Testis (tissue), 2 donors: ENCODE measurements at regions not wholly inside any gene's neighbourhood (a gene's known extent, or its start where the extent isn't known, plus 50 kb on each side); places are given as distances from the start of the nearest gene placed in this dataset.

ENCODE experiments used
- DNase-seq: peaks from one replicate; pipeline ENCODE4 v3.0.0-alpha.2; 2019
- H3K27ac ChIP-seq, 2 donors: fragments of 200-600 bp; sonication (generic); one replicate each; pipeline ENCODE4 v1.5.1; 2019
- H3K27me3 ChIP-seq: fragments of 200-600 bp; sonication (generic); one replicate; pipeline ENCODE4 v1.5.1; 2019
- H3K36me3 ChIP-seq: fragments of 200-600 bp; sonication (generic); one replicate; pipeline ENCODE4 v1.5.1; 2017; ENCODE audit warnings: low read depth; ENCODE audit errors: missing control alignments
- H3K4me1 ChIP-seq: fragments of 200-600 bp; sonication (generic); one replicate; pipeline ENCODE4 v1.5.1; 2019
- H3K4me3 ChIP-seq, 2 donors: fragments of 200-600 bp; sonication (generic); one replicate each; pipeline ENCODE4 v1.5.1; 2017 to 2019
- H3K9me3 ChIP-seq: fragments of 200-600 bp; sonication (generic); one replicate; pipeline ENCODE4 v1.5.1; 2017
- POLR2A ChIP-seq: fragments of 450-650 bp; IDR thresholded peaks from one replicate; pipeline ENCODE4 v1.6.1; 2017; ENCODE audit warnings: antibody characterized with exemption, mild to moderate bottlenecking, moderate library complexity
- WGBS, 2 donors: methylation state at CpG; one replicate each; pipeline ENCODE4 v1.1.5; 2018; 5-methylcytosine and 5-hydroxymethylcytosine counted together
- intact Hi-C: fragments of 100-400 bp; cut with DNase I; formaldehyde crosslinking; loops from one replicate; pipeline ENCODE4 v1.15.1; 2023; ENCODE audit warnings: low total_unique reads
- TF ChIP-seq, protein P1 (sequence below), 3 experiments: fragments of 450-650 bp in 2 of 3; fragments of 200-600 bp in 1 of 3; sonication (generic) in 1 of 3; IDR thresholded peaks; one replicate each; pipeline ENCODE4 v1.5.1; 2016 to 2019; ENCODE audit warnings: antibody characterized with exemption in 3 of 3, mild to moderate bottlenecking in 2 of 3, moderate library complexity in 1 of 3

DNA sequence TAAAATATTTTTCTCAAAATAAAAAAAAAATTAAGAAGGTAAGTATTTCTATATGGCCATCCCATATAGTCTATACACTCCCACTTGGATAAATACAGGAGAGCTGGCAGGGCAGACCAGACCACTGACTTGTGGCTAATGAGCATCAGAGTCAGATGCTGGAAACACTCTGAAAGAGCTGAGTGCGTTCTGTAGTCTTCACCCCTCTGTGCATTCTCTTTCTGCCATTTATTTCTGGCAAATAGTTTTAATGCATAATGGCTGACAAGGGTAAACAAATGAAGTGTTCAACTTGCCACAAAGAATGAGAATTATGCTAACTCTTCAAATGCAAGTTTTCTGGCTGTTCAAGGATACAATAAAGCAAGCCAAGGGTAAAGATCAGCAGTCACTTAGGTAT is 191.7 kb downstream of the TTLL7 start:
- DNase-seq = no peak
- no peaks in the 10 kb centered on the region for H3K9me3 ChIP-seq
- H3K4me1 ChIP-seq = no peaks in the 10 kb centered on the region
- H3K36me3 ChIP-seq = no peaks in the 10 kb centered on the region
- TF ChIP-seq, protein P1, sequence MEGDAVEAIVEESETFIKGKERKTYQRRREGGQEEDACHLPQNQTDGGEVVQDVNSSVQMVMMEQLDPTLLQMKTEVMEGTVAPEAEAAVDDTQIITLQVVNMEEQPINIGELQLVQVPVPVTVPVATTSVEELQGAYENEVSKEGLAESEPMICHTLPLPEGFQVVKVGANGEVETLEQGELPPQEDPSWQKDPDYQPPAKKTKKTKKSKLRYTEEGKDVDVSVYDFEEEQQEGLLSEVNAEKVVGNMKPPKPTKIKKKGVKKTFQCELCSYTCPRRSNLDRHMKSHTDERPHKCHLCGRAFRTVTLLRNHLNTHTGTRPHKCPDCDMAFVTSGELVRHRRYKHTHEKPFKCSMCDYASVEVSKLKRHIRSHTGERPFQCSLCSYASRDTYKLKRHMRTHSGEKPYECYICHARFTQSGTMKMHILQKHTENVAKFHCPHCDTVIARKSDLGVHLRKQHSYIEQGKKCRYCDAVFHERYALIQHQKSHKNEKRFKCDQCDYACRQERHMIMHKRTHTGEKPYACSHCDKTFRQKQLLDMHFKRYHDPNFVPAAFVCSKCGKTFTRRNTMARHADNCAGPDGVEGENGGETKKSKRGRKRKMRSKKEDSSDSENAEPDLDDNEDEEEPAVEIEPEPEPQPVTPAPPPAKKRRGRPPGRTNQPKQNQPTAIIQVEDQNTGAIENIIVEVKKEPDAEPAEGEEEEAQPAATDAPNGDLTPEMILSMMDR (IDR thresholded peaks at IDR 0.05) = no peak
- no peak for TF ChIP-seq POLR2A
- H3K27ac ChIP-seq = no peak overlapping the region
- H3K27me3 ChIP-seq = no peaks in the 10 kb centered on the region
- 92 to 97% methylated on average over 1 of the region's 1 CpG for WGBS, 2 donors
- H3K4me3 ChIP-seq = no peak overlapping the region
- intact Hi-C loops = no loop called here

GRCh38 chr1:83805921-83806320 is 193.0 kb downstream of the TTLL7 start:
- WGBS, 2 donors = 85 to 88% methylated on average over 4 of the region's 4 CpGs
- no peaks in the 10 kb centered on the region for H3K36me3 ChIP-seq
- no peak for DNase-seq
- no peak for TF ChIP-seq POLR2A
- no peaks in the 10 kb centered on the region for H3K4me1 ChIP-seq
- no peak overlapping the region for H3K27ac ChIP-seq
- no peaks in the 10 kb centered on the region for H3K27me3 ChIP-seq
- intact Hi-C loops = no loop called here
- H3K9me3 ChIP-seq = no peaks in the 10 kb centered on the region
- no peak overlapping the region for H3K4me3 ChIP-seq

DNA sequence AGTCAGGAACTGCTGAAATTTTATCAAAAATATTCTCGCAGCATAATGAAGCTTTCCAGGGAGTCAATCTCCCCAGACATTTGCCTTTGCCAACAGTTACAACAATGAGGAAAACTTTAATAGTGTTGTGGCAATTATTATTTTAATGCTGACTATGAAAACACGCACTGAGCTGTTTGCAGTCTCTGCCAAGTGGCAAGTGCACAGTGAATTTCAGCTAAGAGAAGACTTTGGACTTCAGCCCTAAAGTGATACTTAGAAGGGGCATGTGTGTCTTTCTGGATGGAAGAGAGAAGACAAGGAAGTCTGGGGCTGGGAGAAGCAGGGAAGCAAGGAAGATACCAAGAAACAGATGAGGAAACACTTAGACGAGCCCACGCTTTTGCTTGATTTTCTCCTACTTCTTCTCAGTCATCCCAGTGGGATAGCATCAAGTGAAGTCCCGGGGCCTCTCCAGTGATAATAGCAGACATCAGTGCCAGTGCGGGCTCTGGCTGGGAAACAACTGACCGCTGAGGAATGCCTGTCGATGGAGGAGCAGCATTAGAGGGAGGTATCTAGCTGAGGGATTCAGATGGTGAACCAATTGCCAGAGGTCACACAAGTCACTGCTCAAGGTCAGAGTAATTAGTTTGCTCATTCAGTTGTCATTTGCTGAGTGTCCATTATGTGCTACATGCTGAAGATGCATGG is 196.3 kb downstream of the TTLL7 start:
- intact Hi-C loops = no loop called here
- DNase-seq = no peak
- no peaks in the 10 kb centered on the region for H3K36me3 ChIP-seq
- no peak overlapping the region for H3K27ac ChIP-seq
- H3K27me3 ChIP-seq = no peaks in the 10 kb centered on the region
- H3K4me3 ChIP-seq = no peak overlapping the region
- 64 to 68% methylated on average over 6 to 8 of the region's 8 CpGs for WGBS, 2 donors
- H3K9me3 ChIP-seq = no peaks in the 10 kb centered on the region
- no peak for TF ChIP-seq POLR2A
- TF ChIP-seq, protein P1 (IDR thresholded peaks at IDR 0.05) = no peak
- no peaks in the 10 kb centered on the region for H3K4me1 ChIP-seq

GRCh38 chr1:83802023-83802422 is 196.9 kb downstream of the TTLL7 start:
- no peak for DNase-seq
- Histone ChIP-seq H3K9me3 (no peaks in the 10 kb centered on the region), H3K4me3 (no peak overlapping the region), H3K27ac (no peak overlapping the region), H3K4me1 (no peaks in the 10 kb centered on the region), H3K36me3 (no peaks in the 10 kb centered on the region), H3K27me3 (no peaks in the 10 kb centered on the region)
- TF ChIP-seq, protein P1 (IDR thresholded peaks at IDR 0.05) = no peak
- no peak for TF ChIP-seq POLR2A
- WGBS, 2 donors = 77 to 87% methylated on average over 3 of the region's 3 CpGs
- intact Hi-C loops = no loop called here

DNA sequence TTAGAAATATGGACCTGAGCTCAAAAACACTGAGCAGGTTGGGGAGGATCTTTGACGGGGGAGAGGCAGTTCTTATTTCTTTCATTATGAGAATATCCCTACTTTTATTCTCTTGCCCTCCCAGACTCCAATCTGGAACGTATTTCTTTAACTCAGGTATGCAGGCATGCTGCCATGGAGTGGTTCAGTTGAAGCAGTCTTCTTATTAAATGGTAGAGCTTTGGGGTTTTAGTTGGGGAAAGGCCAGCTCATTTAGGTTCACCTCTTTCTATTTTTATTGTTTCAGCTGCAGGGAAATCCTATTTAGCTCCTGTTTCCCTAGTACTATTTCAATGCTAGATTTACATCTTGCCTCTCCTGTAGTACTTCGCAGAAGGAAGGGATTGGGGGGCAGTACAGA is 198.9 kb downstream of the TTLL7 start:
- intact Hi-C loops = no loop called here
- Histone ChIP-seq H3K4me3 (no peak overlapping the region), H3K4me1 (no peaks in the 10 kb centered on the region), H3K27ac (no peak overlapping the region), H3K27me3 (no peaks in the 10 kb centered on the region), H3K9me3 (no peaks in the 10 kb centered on the region), H3K36me3 (no peaks in the 10 kb centered on the region)
- no peak for DNase-seq
- 42 to 58% methylated on average over 3 of the region's 3 CpGs for WGBS, 2 donors
- no peak for TF ChIP-seq POLR2A
- TF ChIP-seq, protein P1 (IDR thresholded peaks at IDR 0.05) = no peak
